B cell (primary cell): ENCODE measurements at regions not wholly inside any gene's neighbourhood (a gene's known extent, or its start where the extent isn't known, plus 50 kb on each side); places are given as distances from the start of the nearest gene placed in this dataset.

Experiments
- ATAC-seq: fragments of 200-7000 bp; cut with Tn5 transposase; one replicate; pipeline ENCODE4 v1.10.0; 2021; ENCODE audit warnings: low read depth, mild to moderate bottlenecking, moderate number of reproducible peaks, moderate library complexity
- CTCF ChIA-PET: fragments of 350-600 bp; sonication (Branson Sonifier 250); formaldehyde crosslinking; loops from one replicate; lab custom pipeline; 2021; ENCODE audit warnings: antibody characterized with exemption, inconsistent platforms; lab: Charles Lee
- POLR2A ChIA-PET: fragments of 350-600 bp; sonication (Branson Sonifier 250); formaldehyde crosslinking; loops from one replicate; lab custom pipeline; 2021; ENCODE audit warnings: antibody characterized with exemption; lab: Charles Lee
- DNase-seq: peaks from one replicate; pipeline ENCODE4 v3.0.0; 2013
- H2AFZ ChIP-seq: 2 replicates; pipeline ENCODE4 v1.6.1; 2012; ENCODE audit warnings: mild to moderate bottlenecking, low read depth, low read length; ENCODE audit not compliant: insufficient read depth, poor library complexity, severe bottlenecking
- H3K27ac ChIP-seq, 2 donors: 1 replicate in 1 of 2; 2 replicates in 1 of 2; pipeline ENCODE4 v1.5.1; 2012 to 2013; ENCODE audit warnings: low read length in 2 of 2, mild to moderate bottlenecking in 2 of 2, moderate library complexity in 1 of 2
- H3K27me3 ChIP-seq, 4 experiments: fragments of 200-600 bp in 1 of 4; sonication (generic) in 1 of 4; replicated peaks in 1 of 4; 1 replicate in 2 of 4; 2 replicates in 2 of 4; pipeline versions ENCODE4 v1.6.1 to v1.7.0; 2013 to 2016; ENCODE audit warnings: low read length in 3 of 4, mild to moderate bottlenecking in 2 of 4, mixed read lengths in 1 of 4, moderate library complexity in 1 of 4; ENCODE audit not compliant: insufficient read depth in 4 of 4, control insufficient read depth in 3 of 4; ENCODE audit errors: control extremely low read depth in 1 of 4
- H3K36me3 ChIP-seq, 2 experiments: replicated peaks in 1 of 2; 1 replicate in 1 of 2; 2 replicates in 1 of 2; pipeline versions ENCODE4 v1.6.1 to v1.7.1; 2013; ENCODE audit warnings: low read length in 1 of 2; ENCODE audit not compliant: insufficient read depth in 2 of 2, control insufficient read depth in 1 of 2; ENCODE audit errors: control extremely low read depth in 1 of 2, extremely low read depth in 1 of 2
- H3K4me1 ChIP-seq, 2 donors: fragments of 200-600 bp in 1 of 2; sonication (generic) in 1 of 2; 1 replicate in 1 of 2; 2 replicates in 1 of 2; pipeline versions ENCODE4 v1.5.1 to v1.6.1; 2013 to 2017; ENCODE audit warnings: low read length in 2 of 2; ENCODE audit not compliant: control insufficient read depth in 2 of 2, insufficient read depth in 2 of 2
- H3K4me2 ChIP-seq: replicated peaks from 2 replicates; pipeline ENCODE3; 2012; ENCODE audit warnings: mild to moderate bottlenecking, low read depth, low read length; ENCODE audit not compliant: poor library complexity, severe bottlenecking
- H3K4me3 ChIP-seq, 5 experiments: fragments of 200-600 bp in 1 of 5; sonication (generic) in 1 of 5; 1 replicate in 3 of 5; 2 replicates in 2 of 5; pipeline versions ENCODE4 v1.5.1 to v1.7.0; 2011 to 2016; ENCODE audit warnings: low read length in 4 of 5, mild to moderate bottlenecking in 4 of 5, low read depth in 2 of 5, control low read depth in 1 of 5, moderate library complexity in 1 of 5; ENCODE audit not compliant: insufficient read depth in 1 of 5; ENCODE audit errors: control extremely low read depth in 1 of 5, extremely low read depth in 1 of 5
- H3K79me2 ChIP-seq: fragments of 200-600 bp; sonication (generic); one replicate; pipeline ENCODE4 v1.6.0; 2016; ENCODE audit warnings: low read length; ENCODE audit not compliant: control insufficient read depth, insufficient read depth
- H3K9ac ChIP-seq: fragments of 200-600 bp; sonication (generic); 2 replicates; pipeline ENCODE4 v1.6.1; 2017; ENCODE audit warnings: mild to moderate bottlenecking, low read length, moderate library complexity
- H3K9me3 ChIP-seq, 3 donors: one replicate each; pipeline versions ENCODE4 v1.6.1 to v1.7.1; 2013; ENCODE audit warnings: low read length in 2 of 3; ENCODE audit not compliant: control insufficient read depth in 2 of 3, insufficient read depth in 1 of 3; ENCODE audit errors: control extremely low read depth in 1 of 3
- H4K20me1 ChIP-seq: 2 replicates; pipeline ENCODE4 v1.6.0; 2012; ENCODE audit warnings: mild to moderate bottlenecking, low read length; ENCODE audit not compliant: insufficient read depth, control insufficient read depth, poor library complexity, severe bottlenecking
- H3K27ac Mint-ChIP-seq: one replicate; pipeline ENCODE4 v1.8.0; 2021; ENCODE audit warnings: mixed read lengths
- H3K27me3 Mint-ChIP-seq: one replicate; pipeline ENCODE4 v1.8.0; 2021; ENCODE audit warnings: mixed read lengths
- H3K4me1 Mint-ChIP-seq: one replicate; pipeline ENCODE4 v1.8.0; 2021; ENCODE audit warnings: mixed read lengths
- H3K4me3 Mint-ChIP-seq: one replicate; pipeline ENCODE4 v1.8.0; 2021; ENCODE audit warnings: mixed read lengths
- H3K9me3 Mint-ChIP-seq: one replicate; pipeline ENCODE4 v1.8.0; 2022; ENCODE audit warnings: mixed read lengths; ENCODE audit not compliant: insufficient read depth
- CTCF ChIP-seq: fragments of 200-600 bp; IDR thresholded peaks from one replicate; pipeline ENCODE4 v1.8.0; 2022; ENCODE audit warnings: antibody characterized with exemption, mild to moderate bottlenecking
- EZH2 ChIP-seq: IDR thresholded peaks from 2 replicates; pipeline ENCODE4 v1.6.1; 2012; ENCODE audit warnings: borderline replicate concordance, low read depth, mild to moderate bottlenecking, moderate library complexity, low read length; ENCODE audit not compliant: insufficient read depth, poor library complexity, severe bottlenecking
- WGBS: methylation state at CpG from one replicate; pipeline ENCODE4 v1.1.5; 2013; ENCODE audit warnings: missing lambda C conversion rate; ENCODE audit not compliant: insufficient coverage; 5-methylcytosine and 5-hydroxymethylcytosine counted together
- intact Hi-C: fragments of 100-400 bp; cut with micrococcal nuclease; formaldehyde crosslinking; loops from one replicate; pipeline ENCODE4 v1.10.0; 2022

GRCh38 chr9:71306134-71306533 lies 184.7 kb upstream of the TRPM3 start:
- no peak overlapping the region for H3K27ac ChIP-seq
- H3K27me3 ChIP-seq = no peaks in the 10 kb centered on the region
- no peaks in the 10 kb centered on the region for H3K4me1 Mint-ChIP-seq
- H3K79me2 ChIP-seq = no peaks in the 10 kb centered on the region
- H3K27me3 Mint-ChIP-seq = peaks cover 7% of the 10 kb centered on the region
- no peaks in the 10 kb centered on the region for H3K4me1 ChIP-seq
- intact Hi-C loops = no loop called here
- H3K9me3 ChIP-seq = no peaks in the 10 kb centered on the region
- no peak for TF ChIP-seq CTCF
- TF ChIP-seq EZH2 = no peak
- H3K9ac ChIP-seq = no peak overlapping the region
- H3K4me3 ChIP-seq = no peak overlapping the region
- DNase-seq (no peak), ATAC-seq (no peak)
- ChIA-PET POLR2A (no interaction called here), CTCF (no interaction called here)
- H4K20me1 ChIP-seq = no peaks in the 10 kb centered on the region
- WGBS = 67% methylated on average over 1 of the region's 3 CpGs
- H3K4me2 ChIP-seq = no peak overlapping the region
- no peaks in the 10 kb centered on the region for H3K36me3 ChIP-seq
- H3K4me3 Mint-ChIP-seq = no peak overlapping the region
- H2AFZ ChIP-seq = no peak overlapping the region
- no peak overlapping the region for H3K27ac Mint-ChIP-seq
- H3K9me3 Mint-ChIP-seq = no peaks in the 10 kb centered on the region

- ChIA-PET POLR2A (no interaction called here), CTCF (no interaction called here)
- Histone ChIP-seq H3K27ac (no peak overlapping the region), H3K27me3 (peaks cover 0 to 5% (median 0%) of the 10 kb centered on the region in 4 experiments), H3K36me3 (no peaks in the 10 kb centered on the region), H4K20me1 (no peaks in the 10 kb centered on the region), H3K4me3 (no peak overlapping the region), H2AFZ (no peak overlapping the region), H3K4me1 (no peaks in the 10 kb centered on the region), H3K9ac (no peak overlapping the region), H3K9me3 (no peaks in the 10 kb centered on the region), H3K79me2 (no peaks in the 10 kb centered on the region), H3K4me2 (no peak overlapping the region)
- H3K9me3 Mint-ChIP-seq = no peaks in the 10 kb centered on the region
- intact Hi-C loops = no loop called here
- H3K27ac Mint-ChIP-seq = no peak overlapping the region
- no peak for DNase-seq
- no CpG with 5 or more reads among the region's 1 CpG for WGBS
- H3K27me3 Mint-ChIP-seq = peaks cover 7% of the 10 kb centered on the region
- TF ChIP-seq CTCF = no peak
- TF ChIP-seq EZH2 = no peak
- ATAC-seq = no peak
- H3K4me3 Mint-ChIP-seq = no peak overlapping the region
- no peaks in the 10 kb centered on the region for H3K4me1 Mint-ChIP-seq
Observed at GRCh38 chr9:71303351-71303750, 181.9 kb upstream of the TRPM3 start.
